Neural cell (in vitro differentiated cells): ENCODE measurements at regions not wholly inside any gene's neighbourhood (a gene's known extent, or its start where the extent isn't known, plus 50 kb on each side); places are given as distances from the start of the nearest gene placed in this dataset.

ENCODE experiments used
- CTCF ChIP-seq: fragments of 450-650 bp; IDR thresholded peaks from 2 replicates; pipeline ENCODE4 v1.5.1; 2014; ENCODE audit warnings: antibody characterized with exemption, mild to moderate bottlenecking, moderate library complexity; ENCODE audit not compliant: poor library complexity, severe bottlenecking
- EP300 ChIP-seq: fragments of 450-650 bp; conservative IDR thresholded peaks from 2 replicates; pipeline ENCODE4 v1.6.1; 2014; ENCODE audit warnings: antibody characterized with exemption, mild to moderate bottlenecking, moderate library complexity; ENCODE audit not compliant: poor library complexity, severe bottlenecking
- EZH2 ChIP-seq: fragments of 200-600, 300-800 bp; shearing (Covaris generic), sonication (generic); IDR thresholded peaks from 2 replicates; pipeline ENCODE4 v1.6.1; 2014; ENCODE audit warnings: antibody characterized with exemption, low read length, borderline replicate concordance, mild to moderate bottlenecking; ENCODE audit not compliant: insufficient read depth, poor library complexity, severe bottlenecking
- MXI1 ChIP-seq: fragments of 450-650 bp; conservative IDR thresholded peaks from 2 replicates; pipeline ENCODE4 v1.6.1; 2014; ENCODE audit warnings: antibody characterized with exemption, mild to moderate bottlenecking; ENCODE audit not compliant: poor library complexity, severe bottlenecking
- POLR2AphosphoS5 ChIP-seq: IDR thresholded peaks from 2 replicates; pipeline ENCODE4 v1.6.1; 2012
- RAD21 ChIP-seq: fragments of 450-650 bp; conservative IDR thresholded peaks from 2 replicates; pipeline ENCODE4 v1.6.1; 2014; ENCODE audit warnings: antibody characterized with exemption, mild to moderate bottlenecking, moderate library complexity
- TAF1 ChIP-seq: IDR thresholded peaks from 2 replicates; pipeline ENCODE4 v1.6.1; 2012; ENCODE audit warnings: low read depth

- TF ChIP-seq CTCF (no peak), EZH2 (no peak), POLR2AphosphoS5 (no peak), TAF1 (no peak), RAD21 (no peak), EP300 (no peak), MXI1 (no peak)
Measured at GRCh38 chr13:86510792-86511191, 711.6 kb upstream of the SLITRK6 start.
